OCI-LY1 (cell line): ENCODE measurements at regions not wholly inside any gene's neighbourhood (a gene's known extent, or its start where the extent isn't known, plus 50 kb on each side); places are given as distances from the start of the nearest gene placed in this dataset.

Source experiments
- H2AFZ ChIP-seq: fragments of 200-600 bp; sonication (generic), shearing (Covaris generic); 2 replicates; pipeline ENCODE4 v1.6.0; 2014; ENCODE audit warnings: antibody characterized with exemption, mild to moderate bottlenecking, low read length
- H3F3A ChIP-seq: fragments of 200-600 bp; sonication (generic), shearing (Covaris generic); 2 replicates; pipeline ENCODE4 v1.6.0; 2014; ENCODE audit warnings: mild to moderate bottlenecking, antibody characterized with exemption, low read length, moderate library complexity; ENCODE audit not compliant: insufficient read depth
- H3K27ac ChIP-seq: fragments of 200-600 bp; sonication (generic); 2 replicates; pipeline ENCODE4 v1.5.1; 2014; ENCODE audit warnings: low read length, mixed run types, mild to moderate bottlenecking, low read depth; ENCODE audit not compliant: poor library complexity, severe bottlenecking
- H3K27me3 ChIP-seq: fragments of 200-600 bp; sonication (generic); 2 replicates; pipeline ENCODE4 v1.6.0; 2014; ENCODE audit warnings: antibody characterized with exemption, mild to moderate bottlenecking, low read length, moderate library complexity; ENCODE audit not compliant: insufficient read depth
- H3K36me3 ChIP-seq: fragments of 200-600 bp; sonication (generic); 2 replicates; pipeline ENCODE4 v1.6.1; 2014; ENCODE audit warnings: mild to moderate bottlenecking, antibody characterized with exemption, low read length, moderate library complexity, mixed read lengths; ENCODE audit not compliant: insufficient read depth
- H3K4me1 ChIP-seq: fragments of 200-600 bp; sonication (generic); 2 replicates; pipeline ENCODE4 v1.5.1; 2014; ENCODE audit warnings: mild to moderate bottlenecking, low read length, moderate library complexity; ENCODE audit not compliant: insufficient read depth, severe bottlenecking
- H3K4me2 ChIP-seq: fragments of 200-600 bp; sonication (generic), shearing (Covaris generic); 2 replicates; pipeline ENCODE4 v1.6.1; 2014; ENCODE audit warnings: low read length
- H3K4me3 ChIP-seq: fragments of 200-600 bp; sonication (generic); 2 replicates; pipeline ENCODE4 v1.5.1; 2014; ENCODE audit warnings: low read length, low read depth, mild to moderate bottlenecking, mixed read lengths; ENCODE audit not compliant: poor library complexity, severe bottlenecking
- H3K79me2 ChIP-seq: fragments of 200-600 bp; shearing (Covaris generic); 2 replicates; pipeline ENCODE4 v1.6.1; 2016; ENCODE audit warnings: mixed run types, low read length, mixed read lengths; ENCODE audit not compliant: insufficient read depth
- H3K9ac ChIP-seq: fragments of 200-600 bp; sonication (generic), shearing (Covaris generic); 2 replicates; pipeline ENCODE4 v1.6.1; 2014; ENCODE audit warnings: mild to moderate bottlenecking, low read length, mixed read lengths
- H3K9me2 ChIP-seq: fragments of 200-600 bp; sonication (generic), shearing (Covaris generic); 2 replicates; pipeline ENCODE4 v1.6.1; 2014; ENCODE audit warnings: low read depth, mild to moderate bottlenecking, low read length, mixed read lengths
- H3K9me3 ChIP-seq: fragments of 200-600 bp; shearing (Covaris generic); 2 replicates; pipeline ENCODE4 v1.6.1; 2014; ENCODE audit warnings: low read length, mixed read lengths
- H4K20me1 ChIP-seq: fragments of 200-600 bp; sonication (generic), shearing (Covaris generic); 2 replicates; pipeline ENCODE4 v1.6.0; 2016; ENCODE audit warnings: mild to moderate bottlenecking, low read length; ENCODE audit not compliant: insufficient read depth
- CTCF ChIP-seq: fragments of 200-600 bp; sonication (generic), shearing (Covaris generic); IDR thresholded peaks from 2 replicates; pipeline ENCODE4 v1.5.1; 2017; ENCODE audit warnings: mild to moderate bottlenecking, antibody characterized with exemption, low read length, moderate library complexity, mixed read lengths
- EZH2 ChIP-seq: fragments of 200-600 bp; sonication (generic), shearing (Covaris generic); IDR thresholded peaks from 2 replicates; pipeline ENCODE4 v1.8.0; 2017; ENCODE audit warnings: borderline replicate concordance, mixed run types, mild to moderate bottlenecking, antibody characterized with exemption, low read length, moderate library complexity, mixed read lengths

- no peaks in the 10 kb centered on the region for H3K27me3 ChIP-seq
- no peaks in the 10 kb centered on the region for H3K9me2 ChIP-seq
- H3K9ac ChIP-seq: peak overlapping the region; percentile 79; the same call in 1 of the 2 replicates
- H2AFZ ChIP-seq: no peak overlapping the region
- no peaks in the 10 kb centered on the region for H3K9me3 ChIP-seq
- H3K4me2 ChIP-seq: no peak overlapping the region
- no peaks in the 10 kb centered on the region for H3K36me3 ChIP-seq
- H4K20me1 ChIP-seq: no peaks in the 10 kb centered on the region
- peak overlapping the region; percentile 95 for H3K27ac ChIP-seq
- H3K79me2 ChIP-seq: no peaks in the 10 kb centered on the region
- peaks cover 99% of the 10 kb centered on the region for H3K4me1 ChIP-seq
- H3F3A ChIP-seq: peaks cover 17% of the 10 kb centered on the region
- TF ChIP-seq CTCF (no peak), EZH2 (no peak)
- no peak overlapping the region for H3K4me3 ChIP-seq
These were observed 62.4 kb upstream of the POU2AF1 start for GRCh38 chr11:111441443-111441842.

GRCh38 chr11:111440416-111441205 is 61.5 kb upstream of the POU2AF1 start:
- H3K9me3 ChIP-seq: no peaks in the 10 kb centered on the region
- H3K79me2 ChIP-seq: no peaks in the 10 kb centered on the region
- peaks cover 99% of the 10 kb centered on the region for H3K4me1 ChIP-seq
- H3K27me3 ChIP-seq: no peaks in the 10 kb centered on the region
- H3K27ac ChIP-seq: peak overlapping the region; percentile 95
- H3K9ac ChIP-seq: peak overlapping the region; percentile 79
- no peak overlapping the region for H2AFZ ChIP-seq
- no peak overlapping the region for H3K4me3 ChIP-seq
- peak overlapping the region; percentile 70 for H3K4me2 ChIP-seq
- H3K36me3 ChIP-seq: no peaks in the 10 kb centered on the region
- no peaks in the 10 kb centered on the region for H4K20me1 ChIP-seq
- H3F3A ChIP-seq: peaks cover 14% of the 10 kb centered on the region
- TF ChIP-seq EZH2 (no peak), CTCF (no peak)
- no peaks in the 10 kb centered on the region for H3K9me2 ChIP-seq

- H3K27me3 ChIP-seq: no peaks in the 10 kb centered on the region
- no peak overlapping the region for H2AFZ ChIP-seq
- H4K20me1 ChIP-seq: no peaks in the 10 kb centered on the region
- no peaks in the 10 kb centered on the region for H3K79me2 ChIP-seq
- no peaks in the 10 kb centered on the region for H3K9me2 ChIP-seq
- no peaks in the 10 kb centered on the region for H3K9me3 ChIP-seq
- TF ChIP-seq CTCF (no peak), EZH2 (no peak)
- H3K4me3 ChIP-seq: peak overlapping the region; percentile 26
- H3K36me3 ChIP-seq: no peaks in the 10 kb centered on the region
- peak overlapping the region; percentile 70 for H3K4me2 ChIP-seq
- H3K9ac ChIP-seq: peak overlapping the region; percentile 79
- peaks cover 14% of the 10 kb centered on the region for H3F3A ChIP-seq
- H3K27ac ChIP-seq: peak overlapping the region; percentile 95
- peaks cover 99% of the 10 kb centered on the region for H3K4me1 ChIP-seq
These were observed 60.8 kb upstream of the POU2AF1 start for GRCh38 chr11:111439901-111440300.
